ENCODE measurements at regions not wholly inside any gene's neighbourhood (a gene's known extent, or its start where the extent isn't known, plus 50 kb on each side); places are given as distances from the start of the nearest gene placed in this dataset.

DNA sequence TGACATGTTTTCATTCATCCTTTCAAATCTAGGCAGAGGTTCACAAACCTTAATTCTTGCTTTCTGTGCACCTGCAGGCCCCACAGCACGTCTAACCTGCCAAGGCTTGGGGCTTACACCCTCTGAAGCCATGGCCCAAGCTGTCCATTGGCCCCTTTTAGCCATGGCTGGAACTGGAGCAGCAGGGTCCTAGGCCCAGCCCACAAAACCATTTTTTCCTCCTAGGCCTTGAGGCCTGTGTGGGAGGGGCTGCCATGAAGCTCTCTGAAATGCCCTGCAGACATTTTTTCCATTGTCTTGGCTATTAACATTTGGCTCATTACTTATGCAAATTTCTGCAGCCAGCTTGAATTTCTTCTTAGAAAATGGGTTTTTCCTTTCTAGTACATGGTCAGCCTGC, 547.5 kb downstream of the KCNH5 start:
- TF ChIP-seq POLR2A (IDR thresholded peaks at IDR 0.05) (no peak), EP300 (IDR thresholded peaks at IDR 0.05) (no peak)
- TF ChIP-seq, protein P1, sequence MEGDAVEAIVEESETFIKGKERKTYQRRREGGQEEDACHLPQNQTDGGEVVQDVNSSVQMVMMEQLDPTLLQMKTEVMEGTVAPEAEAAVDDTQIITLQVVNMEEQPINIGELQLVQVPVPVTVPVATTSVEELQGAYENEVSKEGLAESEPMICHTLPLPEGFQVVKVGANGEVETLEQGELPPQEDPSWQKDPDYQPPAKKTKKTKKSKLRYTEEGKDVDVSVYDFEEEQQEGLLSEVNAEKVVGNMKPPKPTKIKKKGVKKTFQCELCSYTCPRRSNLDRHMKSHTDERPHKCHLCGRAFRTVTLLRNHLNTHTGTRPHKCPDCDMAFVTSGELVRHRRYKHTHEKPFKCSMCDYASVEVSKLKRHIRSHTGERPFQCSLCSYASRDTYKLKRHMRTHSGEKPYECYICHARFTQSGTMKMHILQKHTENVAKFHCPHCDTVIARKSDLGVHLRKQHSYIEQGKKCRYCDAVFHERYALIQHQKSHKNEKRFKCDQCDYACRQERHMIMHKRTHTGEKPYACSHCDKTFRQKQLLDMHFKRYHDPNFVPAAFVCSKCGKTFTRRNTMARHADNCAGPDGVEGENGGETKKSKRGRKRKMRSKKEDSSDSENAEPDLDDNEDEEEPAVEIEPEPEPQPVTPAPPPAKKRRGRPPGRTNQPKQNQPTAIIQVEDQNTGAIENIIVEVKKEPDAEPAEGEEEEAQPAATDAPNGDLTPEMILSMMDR (IDR thresholded peaks at IDR 0.05): no peak
